KMS-11 (cell line): ENCODE measurements at regions not wholly inside any gene's neighbourhood (a gene's known extent, or its start where the extent isn't known, plus 50 kb on each side); places are given as distances from the start of the nearest gene placed in this dataset.

Experiments used
- H2AFZ ChIP-seq: fragments of 200-600 bp; sonication (generic); 2 replicates; pipeline ENCODE4 v1.6.1; 2016; ENCODE audit warnings: antibody characterized with exemption, mixed run types, low read depth
- H3K27ac ChIP-seq: fragments of 200-600 bp; sonication (generic); 2 replicates; pipeline ENCODE4 v1.6.1; 2016; ENCODE audit warnings: mild to moderate bottlenecking, mixed run types
- H3K27me3 ChIP-seq: fragments of 200-600 bp; sonication (generic); 2 replicates; pipeline ENCODE4 v1.6.1; 2017; ENCODE audit warnings: mild to moderate bottlenecking, low read depth, mixed run types, moderate library complexity; ENCODE audit not compliant: insufficient read depth
- H3K36me3 ChIP-seq: fragments of 200-600 bp; sonication (generic); 2 replicates; pipeline ENCODE4 v1.6.1; 2017; ENCODE audit warnings: mild to moderate bottlenecking, mixed run types; ENCODE audit not compliant: insufficient read depth
- H3K4me1 ChIP-seq: fragments of 200-600 bp; sonication (generic); 2 replicates; pipeline ENCODE4 v1.6.1; 2016; ENCODE audit warnings: mild to moderate bottlenecking, low read depth, mixed run types; ENCODE audit not compliant: poor library complexity, severe bottlenecking
- H3K4me2 ChIP-seq: fragments of 200-600 bp; sonication (generic); 2 replicates; pipeline ENCODE4 v1.7.0; 2016; ENCODE audit warnings: mild to moderate bottlenecking, mixed run types
- H3K4me3 ChIP-seq: fragments of 200-600 bp; sonication (generic); IDR thresholded peaks from 2 replicates; pipeline ENCODE4 v1.6.1; 2017; ENCODE audit warnings: low read depth, low read length, mixed read lengths; ENCODE audit not compliant: insufficient read depth
- H3K79me2 ChIP-seq: fragments of 200-600 bp; sonication (generic); 2 replicates; pipeline ENCODE4 v1.6.1; 2016; ENCODE audit warnings: low read depth, mixed run types; ENCODE audit not compliant: insufficient read depth
- H3K9ac ChIP-seq: fragments of 200-600 bp; sonication (generic); 2 replicates; pipeline ENCODE4 v1.6.1; 2016; ENCODE audit warnings: mild to moderate bottlenecking, mixed run types
- H4K20me1 ChIP-seq: fragments of 200-600 bp; sonication (generic); 2 replicates; pipeline ENCODE4 v1.6.1; 2016; ENCODE audit warnings: mild to moderate bottlenecking, mixed run types; ENCODE audit not compliant: insufficient read depth
- TF ChIP-seq, protein P1 (sequence below): fragments of 200-600 bp; sonication (generic); conservative IDR thresholded peaks from 2 replicates; pipeline ENCODE4 v1.6.1; 2017; ENCODE audit warnings: low read depth, mild to moderate bottlenecking, antibody characterized with exemption, low read length, moderate library complexity, mixed read lengths

DNA sequence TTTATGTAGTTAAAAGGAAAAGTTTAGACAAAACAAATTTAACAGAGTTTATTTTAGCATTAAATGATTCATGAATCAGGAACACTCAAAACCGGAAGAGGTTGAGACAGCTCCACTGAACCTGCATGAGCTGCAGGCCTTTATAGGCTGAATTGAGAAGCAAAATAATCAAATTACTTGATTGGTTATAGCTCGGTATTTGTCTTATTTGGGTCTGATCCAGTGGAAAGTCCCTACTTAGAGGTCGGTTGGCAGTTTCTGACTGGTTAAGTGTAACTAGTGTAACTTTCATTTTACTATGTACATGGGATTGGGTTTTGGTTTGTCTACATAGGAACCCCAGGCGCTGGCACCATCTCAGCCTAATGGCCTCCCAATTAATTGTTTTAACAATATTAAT is 74.1 kb upstream of the PIK3R1 start:
- Histone ChIP-seq H3K9ac (peak overlapping the region; percentile 23; the same call in 1 of the 2 replicates), H3K36me3 (no peaks in the 10 kb centered on the region), H3K79me2 (no peaks in the 10 kb centered on the region), H3K27me3 (no peaks in the 10 kb centered on the region), H3K4me2 (peak overlapping the region; percentile 82), H3K27ac (peak overlapping the region; percentile 63), H3K4me3 (no peak overlapping the region), H2AFZ (peak overlapping the region; percentile 51), H4K20me1 (no peaks in the 10 kb centered on the region), H3K4me1 (peaks cover 60% of the 10 kb centered on the region)
- TF ChIP-seq, protein P1, sequence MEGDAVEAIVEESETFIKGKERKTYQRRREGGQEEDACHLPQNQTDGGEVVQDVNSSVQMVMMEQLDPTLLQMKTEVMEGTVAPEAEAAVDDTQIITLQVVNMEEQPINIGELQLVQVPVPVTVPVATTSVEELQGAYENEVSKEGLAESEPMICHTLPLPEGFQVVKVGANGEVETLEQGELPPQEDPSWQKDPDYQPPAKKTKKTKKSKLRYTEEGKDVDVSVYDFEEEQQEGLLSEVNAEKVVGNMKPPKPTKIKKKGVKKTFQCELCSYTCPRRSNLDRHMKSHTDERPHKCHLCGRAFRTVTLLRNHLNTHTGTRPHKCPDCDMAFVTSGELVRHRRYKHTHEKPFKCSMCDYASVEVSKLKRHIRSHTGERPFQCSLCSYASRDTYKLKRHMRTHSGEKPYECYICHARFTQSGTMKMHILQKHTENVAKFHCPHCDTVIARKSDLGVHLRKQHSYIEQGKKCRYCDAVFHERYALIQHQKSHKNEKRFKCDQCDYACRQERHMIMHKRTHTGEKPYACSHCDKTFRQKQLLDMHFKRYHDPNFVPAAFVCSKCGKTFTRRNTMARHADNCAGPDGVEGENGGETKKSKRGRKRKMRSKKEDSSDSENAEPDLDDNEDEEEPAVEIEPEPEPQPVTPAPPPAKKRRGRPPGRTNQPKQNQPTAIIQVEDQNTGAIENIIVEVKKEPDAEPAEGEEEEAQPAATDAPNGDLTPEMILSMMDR, result no peak

DNA sequence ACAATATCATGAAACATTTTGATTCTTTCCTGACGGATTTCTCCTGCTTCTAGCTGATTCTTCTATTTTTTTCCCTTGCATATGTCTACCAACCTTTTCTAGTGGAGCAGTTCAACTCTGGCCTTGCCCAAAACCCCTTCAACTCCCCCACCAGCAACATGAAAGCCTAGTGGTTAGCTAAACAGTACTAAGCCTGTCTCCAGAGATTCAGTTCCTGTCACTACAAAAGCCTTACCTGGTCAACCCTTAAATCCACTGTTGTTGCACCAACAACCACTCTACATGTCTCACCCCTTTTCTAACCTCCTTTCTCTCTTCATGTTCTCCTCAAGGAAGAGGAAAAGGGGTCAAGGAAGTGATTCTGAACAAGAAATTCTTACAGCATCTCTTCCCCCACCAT is 74.8 kb upstream of the PIK3R1 start:
- H3K27ac ChIP-seq, result peak overlapping the region; percentile 63
- no peaks in the 10 kb centered on the region for H3K36me3 ChIP-seq
- peak overlapping the region; percentile 23; the same call in 1 of the 2 replicates for H3K9ac ChIP-seq
- peak overlapping the region; percentile 51 for H2AFZ ChIP-seq
- no peak overlapping the region for H3K4me3 ChIP-seq
- peak overlapping the region; percentile 82 for H3K4me2 ChIP-seq
- no peaks in the 10 kb centered on the region for H4K20me1 ChIP-seq
- TF ChIP-seq, protein P1, result no peak
- H3K27me3 ChIP-seq, result no peaks in the 10 kb centered on the region
- no peaks in the 10 kb centered on the region for H3K79me2 ChIP-seq
- peaks cover 60% of the 10 kb centered on the region for H3K4me1 ChIP-seq

GRCh38 chr5:68139611-68140441 is 75.7 kb upstream of the PIK3R1 start:
- TF ChIP-seq, protein P1, result no peak
- Histone ChIP-seq H3K4me2 (peak overlapping the region; percentile 82; the same call in 1 of the 2 replicates), H3K4me1 (peaks cover 60% of the 10 kb centered on the region), H2AFZ (no peak overlapping the region), H3K27me3 (no peaks in the 10 kb centered on the region), H3K79me2 (no peaks in the 10 kb centered on the region), H3K27ac (0 out of 2 replicates have a peak overlapping the region, but pooled peaks have one; percentile 63), H3K4me3 (no peak overlapping the region), H3K9ac (no peak overlapping the region), H4K20me1 (no peaks in the 10 kb centered on the region), H3K36me3 (no peaks in the 10 kb centered on the region)

DNA sequence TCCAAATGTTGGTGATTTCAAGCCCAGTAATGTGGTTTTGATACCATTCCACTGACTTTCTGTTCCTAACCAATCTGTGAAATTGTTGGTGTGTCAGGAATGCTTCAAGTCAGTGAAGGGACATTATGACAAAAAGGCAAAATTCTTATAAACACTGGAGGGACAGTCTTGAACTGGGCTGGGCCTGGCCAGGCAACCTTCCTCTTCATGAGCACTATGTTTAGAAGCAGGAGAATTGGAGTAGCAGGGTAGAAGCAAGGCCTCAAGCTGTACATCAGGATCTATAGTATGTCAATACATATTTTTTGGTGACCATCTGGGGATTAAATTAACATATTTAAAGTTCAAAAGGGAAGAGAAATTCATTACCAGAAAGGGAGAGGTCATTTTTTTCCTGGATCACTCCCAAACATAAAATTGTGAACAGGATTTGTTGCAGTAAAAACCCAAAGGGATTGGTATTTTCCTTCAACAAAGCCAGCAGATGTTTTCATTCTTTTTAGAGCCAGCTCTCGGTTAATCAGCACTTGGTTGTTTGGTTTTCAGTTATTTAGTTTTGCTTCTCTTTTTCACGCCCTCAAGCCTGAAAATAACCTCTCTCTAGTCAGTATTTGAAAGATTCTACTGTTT is 77.9 kb upstream of the PIK3R1 start:
- no peaks in the 10 kb centered on the region for H3K36me3 ChIP-seq
- no peaks in the 10 kb centered on the region for H3K27me3 ChIP-seq
- H3K4me2 ChIP-seq, result peak overlapping the region; percentile 9; the same call in 1 of the 2 replicates
- H3K79me2 ChIP-seq, result no peaks in the 10 kb centered on the region
- no peak overlapping the region for H3K27ac ChIP-seq
- H3K4me1 ChIP-seq, result peaks cover 52% of the 10 kb centered on the region
- no peaks in the 10 kb centered on the region for H4K20me1 ChIP-seq
- no peak overlapping the region for H3K9ac ChIP-seq
- peak overlapping the region; percentile 19; the same call in 1 of the 2 replicates for H2AFZ ChIP-seq
- H3K4me3 ChIP-seq, result no peak overlapping the region
- TF ChIP-seq, protein P1, result no peak
